Omental fat pad (tissue), 3 donors: ENCODE measurements at regions not wholly inside any gene's neighbourhood (a gene's known extent, or its start where the extent isn't known, plus 50 kb on each side); places are given as distances from the start of the nearest gene placed in this dataset.

Experiments
- ATAC-seq: fragments of 150-250 bp; one replicate; pipeline ENCODE4 v1.9.1; 2016; ENCODE audit warnings: mild to moderate bottlenecking, moderate library complexity; ENCODE audit not compliant: low FRiP score
- DNase-seq: peaks from one replicate; pipeline ENCODE4 v3.0.0-alpha.2; 2019; ENCODE audit warnings: low spot score
- TF ChIP-seq, protein P1 (sequence below), 3 donors: fragments of 450-650 bp; IDR thresholded peaks; one replicate each; pipeline ENCODE4 v1.5.1; 2016 to 2017; ENCODE audit warnings: antibody characterized with exemption in 3 of 3, mild to moderate bottlenecking in 3 of 3, moderate library complexity in 2 of 3

DNA sequence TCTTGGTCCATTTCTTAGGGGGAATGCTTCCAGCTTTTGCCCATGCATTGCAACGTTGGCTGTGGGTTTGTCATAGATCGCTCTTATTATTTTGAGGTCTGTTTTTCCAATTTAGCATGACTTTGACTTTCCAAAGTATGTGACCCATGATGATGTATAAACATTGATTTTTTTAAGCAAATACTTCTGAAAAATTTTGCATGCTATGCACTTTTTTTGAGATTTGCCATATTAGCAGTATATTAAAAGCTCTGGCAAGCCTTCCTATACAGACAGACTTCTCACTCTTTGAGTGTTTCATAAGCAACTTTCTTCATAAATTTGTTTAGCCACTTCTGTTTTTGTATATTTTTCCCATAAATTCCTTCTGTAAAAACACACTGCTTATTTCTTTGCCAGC lies 746.4 kb upstream of the LCORL start:
- no peak for DNase-seq
- TF ChIP-seq, protein P1, sequence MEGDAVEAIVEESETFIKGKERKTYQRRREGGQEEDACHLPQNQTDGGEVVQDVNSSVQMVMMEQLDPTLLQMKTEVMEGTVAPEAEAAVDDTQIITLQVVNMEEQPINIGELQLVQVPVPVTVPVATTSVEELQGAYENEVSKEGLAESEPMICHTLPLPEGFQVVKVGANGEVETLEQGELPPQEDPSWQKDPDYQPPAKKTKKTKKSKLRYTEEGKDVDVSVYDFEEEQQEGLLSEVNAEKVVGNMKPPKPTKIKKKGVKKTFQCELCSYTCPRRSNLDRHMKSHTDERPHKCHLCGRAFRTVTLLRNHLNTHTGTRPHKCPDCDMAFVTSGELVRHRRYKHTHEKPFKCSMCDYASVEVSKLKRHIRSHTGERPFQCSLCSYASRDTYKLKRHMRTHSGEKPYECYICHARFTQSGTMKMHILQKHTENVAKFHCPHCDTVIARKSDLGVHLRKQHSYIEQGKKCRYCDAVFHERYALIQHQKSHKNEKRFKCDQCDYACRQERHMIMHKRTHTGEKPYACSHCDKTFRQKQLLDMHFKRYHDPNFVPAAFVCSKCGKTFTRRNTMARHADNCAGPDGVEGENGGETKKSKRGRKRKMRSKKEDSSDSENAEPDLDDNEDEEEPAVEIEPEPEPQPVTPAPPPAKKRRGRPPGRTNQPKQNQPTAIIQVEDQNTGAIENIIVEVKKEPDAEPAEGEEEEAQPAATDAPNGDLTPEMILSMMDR (IDR thresholded peaks at IDR 0.05) = no peak
- ATAC-seq = no peak

DNA sequence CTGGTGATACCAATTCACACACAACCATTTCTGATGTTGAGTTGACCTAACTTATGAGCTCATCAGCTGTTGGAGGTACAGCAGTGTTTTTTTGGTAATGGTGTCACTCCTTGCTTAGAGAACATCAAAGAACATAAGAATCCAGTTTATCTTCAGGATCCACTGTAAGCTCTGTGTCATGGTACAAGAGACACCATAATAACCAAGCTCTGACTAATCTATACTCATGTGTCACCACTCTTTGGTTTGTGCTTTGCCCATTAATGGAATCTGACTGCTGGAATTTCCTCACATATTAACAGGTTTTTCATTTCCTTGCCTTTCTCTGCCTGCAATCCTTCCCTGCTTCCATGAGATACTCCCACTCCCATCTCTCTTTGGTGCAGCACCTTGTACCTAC lies 735.1 kb upstream of the LCORL start:
- TF ChIP-seq, protein P1 (IDR thresholded peaks at IDR 0.05) = no peak
- DNase-seq (no peak), ATAC-seq (no peak)

DNA sequence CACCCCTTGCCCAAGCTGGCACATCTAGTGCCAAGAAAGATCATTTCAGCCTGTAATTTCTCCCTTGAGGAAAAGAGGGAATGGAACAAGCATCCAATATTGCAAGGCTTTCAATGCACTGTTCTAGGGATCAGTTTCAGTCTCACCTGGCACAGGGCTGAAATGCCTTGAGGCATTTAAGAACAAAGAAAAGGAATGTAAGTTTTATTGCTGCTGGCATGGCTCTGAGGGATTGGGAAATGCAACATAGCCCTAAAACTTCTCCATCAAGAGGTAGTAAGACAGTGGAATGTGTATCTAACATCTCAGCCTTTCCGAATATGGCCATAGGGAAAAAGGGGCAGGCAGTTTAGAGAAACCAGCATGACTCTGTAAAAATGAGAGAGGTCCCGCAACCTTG lies 732.6 kb upstream of the LCORL start:
- TF ChIP-seq, protein P1 (IDR thresholded peaks at IDR 0.05) = no peak
- DNase-seq = no peak
- no peak for ATAC-seq

DNA sequence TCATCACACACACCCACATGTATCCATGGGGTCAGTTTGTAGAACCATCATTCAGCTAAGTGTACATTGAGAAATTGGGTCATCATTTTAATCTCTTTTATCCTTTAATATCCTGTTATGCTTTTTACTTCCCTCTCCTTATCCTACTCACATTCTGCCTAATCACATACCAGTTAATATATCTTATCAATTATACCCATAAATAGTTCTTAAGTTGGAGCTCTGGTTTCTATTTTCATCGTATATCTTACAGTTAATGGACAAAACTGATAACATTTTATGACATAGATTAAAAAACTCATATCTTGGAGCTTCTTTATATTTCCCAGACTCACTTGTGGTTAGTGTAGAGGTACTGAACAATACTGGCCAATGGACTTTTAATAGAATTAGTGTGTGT lies 729.5 kb upstream of the LCORL start:
- ATAC-seq (no peak), DNase-seq (no peak)
- TF ChIP-seq, protein P1 (IDR thresholded peaks at IDR 0.05) = no peak

DNA sequence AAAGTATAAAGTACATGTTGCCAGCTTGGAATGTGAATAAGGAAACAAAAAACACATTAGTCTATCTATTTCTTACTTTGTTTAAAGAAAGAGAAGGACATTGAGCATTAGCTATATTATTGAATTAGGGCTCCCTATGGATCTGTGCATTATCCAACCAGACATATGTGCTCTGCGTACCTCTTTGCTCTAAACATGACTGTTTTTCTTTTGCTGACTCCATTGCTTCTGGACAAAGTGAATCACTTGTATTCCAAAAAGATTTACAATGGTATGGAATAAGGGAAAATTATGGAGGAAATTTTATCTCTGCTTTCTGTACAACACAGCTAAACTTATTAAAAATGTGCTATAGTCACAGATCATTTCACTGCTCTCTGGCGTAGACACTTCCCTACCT lies 727.8 kb upstream of the LCORL start:
- no peak for DNase-seq

DNA sequence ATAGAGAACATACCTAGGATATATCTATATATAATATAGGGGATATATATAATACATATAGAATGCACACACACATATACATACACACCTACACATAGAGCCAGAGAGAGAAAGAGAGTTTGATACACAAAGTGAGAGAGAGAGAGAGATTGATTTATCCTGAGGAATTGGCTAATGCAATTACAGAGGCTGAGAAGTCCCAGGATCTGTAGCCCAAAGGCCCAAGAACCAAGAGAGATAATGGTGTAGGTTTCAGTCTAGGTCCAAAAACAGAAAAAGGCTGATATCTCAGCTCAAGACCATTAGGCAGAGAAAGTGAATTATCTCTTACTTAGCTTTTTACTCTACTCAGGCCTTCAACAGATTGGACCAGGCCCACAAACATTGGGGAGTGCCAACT lies 715.0 kb upstream of the LCORL start:
- TF ChIP-seq, protein P1 (IDR thresholded peaks at IDR 0.05) = no peak
- DNase-seq = no peak
- no peak for ATAC-seq

More for the DNA sequence above, 727.8 kb upstream of the LCORL start:
- no peak for ATAC-seq
- TF ChIP-seq, protein P1 (IDR thresholded peaks at IDR 0.05) = no peak

DNA sequence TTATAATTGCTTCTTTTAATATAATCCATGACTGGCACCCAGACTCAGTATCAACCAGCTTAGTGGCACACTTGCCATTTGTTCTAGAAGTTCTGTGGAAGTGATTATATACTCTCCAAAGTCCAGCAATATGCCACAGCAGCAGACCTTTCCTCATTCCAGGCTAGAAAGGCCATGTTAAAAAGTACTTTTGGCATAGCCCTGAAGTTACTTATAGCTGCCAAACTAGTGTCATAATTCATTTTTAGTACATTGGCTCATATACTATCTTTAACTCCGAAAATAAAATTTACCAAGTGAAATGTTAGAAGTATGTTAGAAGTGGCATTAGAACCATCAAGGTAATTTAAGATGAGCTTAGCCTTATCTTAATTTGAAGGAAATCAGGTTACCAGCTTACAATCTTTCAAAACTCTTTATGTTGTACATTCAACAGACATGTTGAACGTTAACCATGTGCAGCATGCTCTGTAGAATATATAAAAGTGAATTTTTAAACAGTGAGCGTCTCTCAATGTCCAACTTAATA lies 714.2 kb upstream of the LCORL start:
- ATAC-seq (no peak), DNase-seq (no peak)
- TF ChIP-seq, protein P1 (IDR thresholded peaks at IDR 0.05) = no peak
